Karpas-422 (cell line): ENCODE measurements at regions not wholly inside any gene's neighbourhood (a gene's known extent, or its start where the extent isn't known, plus 50 kb on each side); places are given as distances from the start of the nearest gene placed in this dataset.

ENCODE experiments used
- DNase-seq: peaks from one replicate; pipeline ENCODE4 v3.0.0-alpha.2; 2015
- H2AFZ ChIP-seq: fragments of 200-600 bp; sonication (generic); 2 replicates; pipeline ENCODE4 v1.6.1; 2014; ENCODE audit warnings: antibody characterized with exemption, low read length, mixed read lengths
- H3K27ac ChIP-seq: fragments of 200-600 bp; sonication (generic); 2 replicates; pipeline ENCODE4 v1.5.1; 2014; ENCODE audit warnings: mild to moderate bottlenecking, low read length, moderate library complexity
- H3K27me3 ChIP-seq: fragments of 200-600 bp; sonication (generic); 2 replicates; pipeline ENCODE4 v1.6.1; 2014; ENCODE audit warnings: low read length, mixed read lengths
- H3K36me3 ChIP-seq: fragments of 200-600 bp; sonication (generic); 2 replicates; pipeline ENCODE4 v1.6.1; 2014; ENCODE audit warnings: low read length, mixed read lengths; ENCODE audit not compliant: insufficient read depth
- H3K4me1 ChIP-seq: fragments of 200-600 bp; sonication (generic); 2 replicates; pipeline ENCODE4 v1.6.1; 2014; ENCODE audit warnings: mild to moderate bottlenecking, low read length, mixed read lengths
- H3K4me2 ChIP-seq: fragments of 200-600 bp; sonication (generic); 2 replicates; pipeline ENCODE4 v1.6.1; 2014; ENCODE audit warnings: low read length, low read depth, mild to moderate bottlenecking; ENCODE audit not compliant: poor library complexity, severe bottlenecking
- H3K4me3 ChIP-seq: fragments of 200-600 bp; sonication (generic); 2 replicates; pipeline ENCODE4 v1.5.1; 2014; ENCODE audit warnings: mild to moderate bottlenecking, antibody characterized with exemption, low read length, mixed read lengths
- H3K79me2 ChIP-seq: fragments of 200-600 bp; sonication (generic); 2 replicates; pipeline ENCODE4 v1.6.1; 2014; ENCODE audit warnings: mild to moderate bottlenecking, low read length, mixed read lengths
- H3K9ac ChIP-seq: fragments of 200-600 bp; sonication (generic); 2 replicates; pipeline ENCODE4 v1.6.0; 2014; ENCODE audit warnings: low read length
- H3K9me2 ChIP-seq: fragments of 200-600 bp; sonication (generic), shearing (Covaris generic); replicated peaks from 2 replicates; pipeline ENCODE4 v1.6.0; 2014; ENCODE audit warnings: mild to moderate bottlenecking, low read length, moderate library complexity; ENCODE audit not compliant: insufficient read depth
- H3K9me3 ChIP-seq: fragments of 300-700, 200-600 bp; sonication (generic); 2 replicates; pipeline ENCODE4 v1.6.1; 2014; ENCODE audit warnings: low read length, mixed read lengths
- H4K20me1 ChIP-seq: fragments of 200-600 bp; sonication (generic); 2 replicates; pipeline ENCODE4 v1.6.1; 2014; ENCODE audit warnings: mild to moderate bottlenecking, antibody characterized with exemption, low read length, low read depth; ENCODE audit not compliant: insufficient read depth

GRCh38 chr7:125396466-125397151, 467.0 kb upstream of the POT1 start:
- H2AFZ ChIP-seq = no peak overlapping the region
- no peak for DNase-seq

DNA sequence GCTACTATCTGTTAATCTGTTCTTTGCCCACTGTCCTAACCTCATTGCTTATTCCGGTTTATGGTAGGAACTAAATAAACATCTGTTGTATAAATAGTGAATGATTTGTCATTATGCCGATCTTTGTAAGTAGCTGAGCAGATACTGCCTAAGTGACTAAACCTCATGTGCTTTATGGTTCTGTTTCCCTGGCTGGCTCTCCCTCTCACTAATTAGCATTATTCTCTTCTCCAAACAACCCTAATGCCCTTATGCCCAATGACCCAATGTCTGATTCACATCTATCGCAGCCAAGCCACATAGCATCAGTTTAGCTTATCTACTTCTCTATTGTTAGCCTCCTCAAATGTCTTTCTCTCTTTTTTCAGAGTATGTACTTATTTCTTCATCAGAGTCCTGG, 462.3 kb upstream of the POT1 start:
- H3K36me3 ChIP-seq = no peaks in the 10 kb centered on the region
- H3K4me2 ChIP-seq = no peak overlapping the region
- H3K9ac ChIP-seq = no peak overlapping the region
- H3K9me2 ChIP-seq = no peaks in the 10 kb centered on the region
- no peak for DNase-seq
- peaks cover 21% of the 10 kb centered on the region for H3K9me3 ChIP-seq
- no peaks in the 10 kb centered on the region for H4K20me1 ChIP-seq
- H3K4me3 ChIP-seq = no peak overlapping the region
- H2AFZ ChIP-seq = no peak overlapping the region
- H3K27ac ChIP-seq = no peak overlapping the region
- no peaks in the 10 kb centered on the region for H3K4me1 ChIP-seq
- no peaks in the 10 kb centered on the region for H3K27me3 ChIP-seq
- H3K79me2 ChIP-seq = no peaks in the 10 kb centered on the region

More at GRCh38 chr7:125396466-125397151, 467.0 kb upstream of the POT1 start:
- Histone ChIP-seq H3K4me2 (no peak overlapping the region), H3K27ac (no peak overlapping the region), H4K20me1 (no peaks in the 10 kb centered on the region), H3K9me3 (peaks cover 17% of the 10 kb centered on the region), H3K36me3 (no peaks in the 10 kb centered on the region), H3K4me1 (no peaks in the 10 kb centered on the region), H3K79me2 (no peaks in the 10 kb centered on the region), H3K4me3 (no peak overlapping the region), H3K9me2 (no peaks in the 10 kb centered on the region), H3K27me3 (no peaks in the 10 kb centered on the region), H3K9ac (no peak overlapping the region)

DNA sequence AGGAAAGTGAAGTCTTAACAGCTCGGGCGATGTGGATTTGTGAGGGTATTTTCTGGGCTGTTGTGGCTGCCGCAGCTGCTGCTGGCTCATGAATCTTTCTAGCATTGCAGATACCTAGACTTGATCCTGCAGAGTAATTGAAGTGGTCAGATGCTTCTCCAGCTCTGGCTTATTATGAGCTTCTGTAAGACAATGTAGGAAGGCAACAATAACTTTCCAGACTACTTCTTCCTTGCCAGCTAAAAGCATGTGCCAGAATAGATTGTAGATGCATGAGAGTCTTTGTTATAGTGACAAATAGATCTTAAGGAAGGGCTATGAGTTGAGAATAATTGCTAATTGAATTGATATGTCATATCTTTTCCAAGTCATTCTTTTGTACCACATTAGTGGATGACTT, 461.4 kb upstream of the POT1 start:
- H4K20me1 ChIP-seq = no peaks in the 10 kb centered on the region
- H3K27ac ChIP-seq = no peak overlapping the region
- no peak overlapping the region for H3K9ac ChIP-seq
- no peak overlapping the region for H3K4me3 ChIP-seq
- H3K79me2 ChIP-seq = no peaks in the 10 kb centered on the region
- peaks cover 15% of the 10 kb centered on the region for H3K9me3 ChIP-seq
- H2AFZ ChIP-seq = no peak overlapping the region
- no peaks in the 10 kb centered on the region for H3K27me3 ChIP-seq
- H3K4me1 ChIP-seq = no peaks in the 10 kb centered on the region
- no peaks in the 10 kb centered on the region for H3K9me2 ChIP-seq
- H3K4me2 ChIP-seq = no peak overlapping the region
- H3K36me3 ChIP-seq = no peaks in the 10 kb centered on the region
- no peak for DNase-seq

- Histone ChIP-seq H3K4me1 (no peaks in the 10 kb centered on the region), H3K79me2 (no peaks in the 10 kb centered on the region), H3K9ac (no peak overlapping the region), H3K9me3 (peaks cover 7% of the 10 kb centered on the region), H2AFZ (no peak overlapping the region), H4K20me1 (no peaks in the 10 kb centered on the region), H3K27me3 (no peaks in the 10 kb centered on the region), H3K27ac (no peak overlapping the region), H3K4me3 (no peak overlapping the region), H3K4me2 (no peak overlapping the region), H3K36me3 (no peaks in the 10 kb centered on the region), H3K9me2 (no peaks in the 10 kb centered on the region)
- DNase-seq = no peak
These were observed 456.6 kb upstream of the POT1 start for GRCh38 chr7:125386211-125386610.

DNA sequence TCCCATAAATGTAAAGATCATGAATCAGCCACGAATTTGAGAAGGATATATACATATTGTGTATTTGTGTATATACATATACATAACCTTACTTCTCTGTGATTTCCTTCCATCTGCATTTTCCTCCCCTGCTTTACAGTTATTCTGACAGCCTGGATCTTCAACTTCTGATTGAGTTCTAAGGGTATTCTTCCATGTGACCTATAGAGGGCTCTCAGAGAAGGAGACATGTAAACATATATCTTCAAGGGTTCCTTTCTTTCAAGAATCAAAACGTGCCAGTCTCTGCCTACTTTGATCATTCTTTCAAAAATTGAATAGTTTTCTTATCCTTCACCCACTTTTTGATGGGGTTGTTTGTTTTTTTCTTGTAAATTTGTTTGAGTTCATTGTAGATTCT, 453.7 kb upstream of the POT1 start:
- Histone ChIP-seq H3K27ac (no peak overlapping the region), H4K20me1 (no peaks in the 10 kb centered on the region), H3K4me1 (no peaks in the 10 kb centered on the region), H3K79me2 (no peaks in the 10 kb centered on the region), H3K9me3 (peaks cover 7% of the 10 kb centered on the region), H3K27me3 (no peaks in the 10 kb centered on the region), H3K9me2 (no peaks in the 10 kb centered on the region), H2AFZ (no peak overlapping the region), H3K36me3 (no peaks in the 10 kb centered on the region), H3K4me2 (no peak overlapping the region), H3K9ac (no peak overlapping the region), H3K4me3 (no peak overlapping the region)
- no peak for DNase-seq

DNA sequence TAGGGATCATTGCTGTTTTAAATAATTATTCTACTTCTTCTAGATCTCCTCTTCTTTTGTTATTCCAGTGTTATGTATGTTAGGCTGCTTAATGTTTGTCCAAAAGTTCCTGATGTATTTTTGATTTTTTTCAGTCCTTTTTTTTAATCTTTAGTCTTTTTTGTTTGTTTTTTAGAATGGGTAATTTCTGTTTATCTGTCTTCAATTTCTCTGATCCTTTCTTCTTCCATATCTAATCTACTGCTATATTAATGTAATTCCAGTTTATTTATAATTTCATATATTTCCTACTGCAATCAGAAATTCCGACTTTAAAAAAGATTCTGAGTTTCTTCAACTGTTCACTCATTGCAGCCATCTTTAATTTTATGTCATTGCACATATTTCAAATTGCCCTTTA, 452.8 kb upstream of the POT1 start:
- no peaks in the 10 kb centered on the region for H3K79me2 ChIP-seq

DNA sequence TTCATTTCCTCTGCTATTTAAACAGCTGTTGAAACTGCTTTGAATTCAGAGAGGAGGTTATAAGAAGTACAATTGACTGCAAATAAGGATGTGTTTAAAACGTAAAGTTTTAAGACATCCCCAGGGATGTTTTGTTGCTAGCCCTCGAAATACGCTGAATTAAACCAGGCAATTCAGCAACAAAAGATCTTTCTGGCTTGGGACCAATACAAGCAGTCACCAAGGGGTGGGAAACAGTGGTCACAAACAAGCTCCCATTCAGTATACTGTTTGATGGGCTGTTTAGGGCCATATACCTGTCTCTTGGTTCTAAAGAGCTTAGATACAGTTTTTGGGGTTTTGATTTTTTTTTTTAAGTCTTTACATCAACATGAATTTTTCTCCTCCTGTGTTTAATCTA, 446.3 kb upstream of the POT1 start:
- no peaks in the 10 kb centered on the region for H3K79me2 ChIP-seq
- no peak overlapping the region for H3K4me2 ChIP-seq
- no peak overlapping the region for H3K4me3 ChIP-seq
- no peak overlapping the region for H2AFZ ChIP-seq
- peaks cover 25% of the 10 kb centered on the region for H3K9me3 ChIP-seq
- H3K36me3 ChIP-seq = no peaks in the 10 kb centered on the region
- DNase-seq = no peak
- no peak overlapping the region for H3K9ac ChIP-seq
- no peaks in the 10 kb centered on the region for H3K4me1 ChIP-seq
- H3K27ac ChIP-seq = no peak overlapping the region
- no peaks in the 10 kb centered on the region for H3K9me2 ChIP-seq
- H3K27me3 ChIP-seq = no peaks in the 10 kb centered on the region
- no peaks in the 10 kb centered on the region for H4K20me1 ChIP-seq

More for the DNA sequence above, 452.8 kb upstream of the POT1 start:
- no peak for DNase-seq
- H3K27ac ChIP-seq = no peak overlapping the region
- H3K9me2 ChIP-seq = no peaks in the 10 kb centered on the region
- peaks cover 7% of the 10 kb centered on the region for H3K9me3 ChIP-seq
- H3K4me1 ChIP-seq = no peaks in the 10 kb centered on the region
- H3K4me2 ChIP-seq = no peak overlapping the region
- H3K27me3 ChIP-seq = no peaks in the 10 kb centered on the region
- no peaks in the 10 kb centered on the region for H3K36me3 ChIP-seq
- no peak overlapping the region for H3K9ac ChIP-seq
- no peaks in the 10 kb centered on the region for H4K20me1 ChIP-seq
- H2AFZ ChIP-seq = no peak overlapping the region
- H3K4me3 ChIP-seq = no peak overlapping the region

GRCh38 chr7:125370502-125370901, 440.9 kb upstream of the POT1 start:
- Histone ChIP-seq H3K4me1 (no peaks in the 10 kb centered on the region), H3K36me3 (no peaks in the 10 kb centered on the region), H3K4me3 (no peak overlapping the region), H3K9me3 (peaks cover 20% of the 10 kb centered on the region), H3K9ac (no peak overlapping the region), H3K9me2 (no peaks in the 10 kb centered on the region), H4K20me1 (no peaks in the 10 kb centered on the region), H3K27ac (no peak overlapping the region), H3K79me2 (no peaks in the 10 kb centered on the region), H3K27me3 (no peaks in the 10 kb centered on the region), H3K4me2 (no peak overlapping the region), H2AFZ (no peak overlapping the region)
- DNase-seq = no peak
